ENCODE measurements at regions not wholly inside any gene's neighbourhood (a gene's known extent, or its start where the extent isn't known, plus 50 kb on each side); places are given as distances from the start of the nearest gene placed in this dataset.
"Not testable (repeated sequence)": the region's sequence is repeated elsewhere in the genome, so short reads cannot be mapped to it uniquely, and the experiment has no call there.

DNA sequence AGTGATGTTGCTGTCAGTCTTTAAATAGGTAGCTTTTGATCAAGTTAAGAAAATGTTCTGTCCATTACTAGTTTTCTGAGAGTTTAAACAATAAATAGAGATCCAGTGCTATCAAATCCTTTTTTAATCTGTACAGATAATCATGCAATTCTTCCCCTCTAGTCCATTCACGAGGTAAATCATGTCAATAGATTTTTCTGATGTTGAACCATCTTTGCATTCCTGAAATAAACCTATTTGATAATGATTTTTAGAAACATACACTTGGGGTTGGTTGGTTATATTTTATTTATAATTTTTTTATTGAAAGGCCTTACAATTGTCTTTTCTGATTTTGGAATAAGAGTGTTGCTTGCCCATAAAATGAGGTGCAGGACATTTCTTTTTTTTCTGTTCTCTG is 95.0 kb downstream of the FAM53A start:
- no peak for DNase-seq

GRCh38 chr4:1588306-1588705 is 95.8 kb downstream of the FAM53A start:
- DNase-seq, result no peak

GRCh38 chr4:1584498-1584897 is 99.6 kb downstream of the FAM53A start:
- DNase-seq, result no peak

DNA sequence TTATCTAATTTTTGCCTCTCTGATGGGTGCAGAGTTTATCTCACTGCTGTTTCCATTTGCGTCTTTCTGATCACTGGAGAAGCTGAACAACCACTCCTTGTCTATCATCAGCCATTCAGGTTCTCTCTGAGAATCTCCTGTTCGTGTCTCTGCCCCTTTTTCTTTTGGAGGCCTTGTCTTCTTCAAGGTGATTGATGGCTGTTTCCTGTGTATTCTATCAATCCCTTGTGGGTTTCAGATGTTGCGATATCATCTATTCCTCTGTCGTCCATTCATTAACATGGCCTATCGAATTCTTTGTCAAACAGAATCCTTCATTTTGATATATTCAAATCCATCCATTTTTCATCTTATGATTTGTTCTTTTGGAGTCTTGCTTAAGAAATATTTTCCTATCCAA is 100.3 kb downstream of the FAM53A start:
- DNase-seq, result no peak

- no peak for DNase-seq
These were observed 100.9 kb downstream of the FAM53A start for GRCh38 chr4:1583051-1583785.

GRCh38 chr4:1582227-1582626 is 101.9 kb downstream of the FAM53A start:
- DNase-seq, result no peak

DNA sequence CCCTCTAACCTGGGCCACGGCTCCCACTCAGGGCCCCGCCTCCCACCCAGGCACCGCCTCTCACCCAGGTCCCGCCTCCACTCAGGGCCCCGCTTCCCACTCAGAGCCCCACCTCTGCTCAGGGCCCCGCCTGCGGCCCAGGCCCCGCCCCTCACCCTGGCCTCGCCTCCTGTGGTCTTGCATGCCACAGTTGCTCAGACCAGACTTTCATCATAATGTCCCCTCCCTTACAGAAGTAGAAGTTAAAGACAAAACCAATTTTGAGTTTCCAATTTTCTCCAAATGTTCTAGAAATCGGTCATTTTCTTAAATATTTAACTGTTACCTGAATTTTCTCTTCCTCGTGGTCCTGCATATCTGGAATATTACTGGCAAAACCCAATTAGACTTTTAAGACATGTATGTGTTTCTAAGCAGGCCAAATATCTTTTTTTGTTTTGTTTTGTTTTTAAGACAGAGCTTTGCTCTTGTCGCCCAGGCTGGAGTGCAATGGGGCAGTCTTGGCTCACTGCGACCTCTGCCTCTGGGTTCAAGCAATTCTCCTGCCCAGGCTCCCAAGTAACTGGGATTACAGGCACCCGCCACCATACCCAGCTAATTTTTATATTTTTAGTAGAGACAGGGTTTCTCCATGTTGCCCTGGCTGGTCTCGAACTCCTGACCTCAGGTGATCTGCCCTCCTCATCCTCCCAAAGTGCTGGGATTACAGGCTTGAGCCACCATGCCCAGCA is 102.8 kb downstream of the FAM53A start:
- not testable (repeated sequence) for DNase-seq

- DNase-seq, result not testable (repeated sequence)
These were observed 103.5 kb downstream of the FAM53A start for GRCh38 chr4:1580692-1581012.

- no peak for DNase-seq
These were observed 104.0 kb downstream of the FAM53A start for GRCh38 chr4:1579901-1580691.

GRCh38 chr4:1579001-1579900 is 104.9 kb downstream of the FAM53A start:
- DNase-seq, result no peak

GRCh38 chr4:1578251-1578773 is 105.8 kb downstream of the FAM53A start:
- DNase-seq, result no peak

- DNase-seq, result no peak
These were observed 106.3 kb downstream of the FAM53A start for GRCh38 chr4:1577822-1578217.

- DNase-seq, result no peak
These were observed 106.9 kb downstream of the FAM53A start for GRCh38 chr4:1576961-1577821.

DNA sequence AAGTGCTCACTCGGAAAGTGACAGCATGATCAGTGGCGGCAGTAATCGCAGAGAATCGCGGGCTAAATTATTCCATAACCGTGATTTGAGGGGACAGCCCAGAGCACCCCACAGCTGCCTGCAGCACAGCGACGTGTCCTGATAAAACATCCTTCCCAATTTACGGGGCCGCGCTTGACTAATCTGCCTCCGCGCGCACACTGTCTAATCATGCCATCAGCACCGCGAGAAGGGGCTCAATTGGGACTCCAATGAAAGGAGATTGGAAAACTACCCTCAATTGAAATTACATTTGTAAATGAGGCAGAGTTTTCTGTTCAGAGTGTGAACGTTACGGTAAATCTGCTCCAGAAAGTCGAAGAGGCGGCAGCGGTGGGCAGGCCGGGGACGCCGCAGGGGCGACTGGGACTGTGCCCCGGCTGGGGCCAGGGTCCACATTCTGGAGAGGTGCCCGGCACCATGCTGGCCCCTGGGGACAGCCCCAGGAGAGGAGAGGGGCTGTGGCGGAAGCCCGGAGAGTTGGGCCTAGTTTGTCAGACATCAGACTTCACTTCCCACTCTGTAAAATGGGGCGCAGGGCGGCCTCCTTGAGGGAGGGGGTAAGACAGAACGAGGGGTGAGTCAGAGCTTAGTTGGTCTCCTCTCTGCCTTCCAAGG is 107.7 kb downstream of the FAM53A start:
- no peak for DNase-seq

DNA sequence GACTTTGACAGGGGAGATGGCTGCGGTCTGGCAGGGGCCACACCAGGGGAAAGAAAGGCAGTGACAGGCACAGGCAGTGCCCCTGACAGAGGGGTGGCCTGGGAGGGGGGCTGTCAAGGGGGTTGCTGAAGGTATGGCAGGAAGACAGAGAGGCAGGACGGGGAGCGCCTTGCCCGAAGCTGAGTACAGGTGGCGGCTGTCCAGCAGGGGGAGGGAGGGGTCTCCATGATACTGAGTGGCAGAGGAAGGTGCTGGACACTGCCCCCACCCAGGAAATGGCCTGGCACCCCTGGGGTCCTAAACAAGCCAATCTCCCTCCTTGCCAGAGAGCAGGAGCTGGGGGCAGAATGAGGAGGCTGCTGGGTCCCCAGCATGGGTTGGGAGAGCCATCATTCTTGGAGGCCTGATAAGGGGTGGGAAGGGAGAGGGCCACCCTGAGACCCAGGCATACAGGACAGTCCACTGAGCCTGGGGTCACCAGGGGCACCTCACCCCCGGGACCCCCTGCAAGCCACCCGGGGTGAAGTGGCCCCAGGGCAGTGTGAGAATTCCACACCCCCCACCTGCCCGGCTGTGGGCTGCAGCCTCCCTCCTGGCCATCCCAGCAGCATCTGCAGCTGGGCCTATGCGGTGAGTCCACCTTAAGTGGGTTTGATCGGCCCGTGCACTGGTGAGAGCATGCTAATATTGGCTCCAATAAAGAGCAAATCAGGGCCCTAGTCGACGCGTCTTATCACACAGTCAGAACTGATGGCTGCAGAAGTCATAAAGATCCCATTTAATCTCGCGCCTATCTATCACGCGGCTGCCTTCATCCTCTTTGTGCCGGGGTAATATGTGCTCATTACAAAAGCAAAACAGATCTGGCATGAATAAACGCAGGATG is 108.5 kb downstream of the FAM53A start:
- no peak for DNase-seq

DNA sequence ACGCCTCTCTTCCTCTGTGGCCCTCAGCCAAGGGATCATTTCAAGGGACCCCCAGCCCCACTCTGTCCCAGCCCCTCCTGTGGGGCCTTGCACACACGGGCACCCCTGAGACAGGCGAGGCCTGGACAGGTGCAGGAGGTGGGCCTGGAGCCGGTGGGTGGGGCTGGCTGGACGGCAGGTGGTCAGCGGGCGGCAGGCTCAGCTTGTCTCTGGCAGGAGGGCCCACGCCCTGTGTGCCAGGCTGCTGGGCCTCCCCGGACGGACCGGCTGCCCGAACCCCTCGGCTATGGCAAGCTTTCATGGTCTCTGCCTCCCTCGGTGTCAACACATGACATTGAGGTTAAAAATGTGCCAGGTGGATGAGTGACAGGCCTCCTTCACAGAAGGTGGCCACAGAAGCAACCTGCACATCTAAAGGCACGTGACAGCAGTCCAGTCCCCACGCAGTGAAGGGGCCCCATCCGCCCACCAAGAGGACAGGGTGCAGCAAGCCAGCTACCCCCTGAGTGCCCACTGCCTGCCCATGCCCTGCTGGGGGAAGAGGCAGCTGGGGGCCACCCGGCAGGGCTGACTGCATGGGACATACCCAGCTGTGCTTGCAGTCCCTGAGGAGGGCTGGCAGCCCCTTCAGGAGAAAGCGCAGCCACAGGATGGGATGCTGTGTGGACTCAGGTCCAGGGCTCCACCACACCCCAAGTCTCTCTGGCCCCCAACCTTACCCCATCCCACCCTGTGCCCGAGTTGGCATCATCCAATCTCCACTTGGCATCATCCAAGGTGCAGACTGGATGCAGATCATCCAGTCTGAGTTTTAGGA is 109.3 kb downstream of the FAM53A start:
- no peak for DNase-seq

DNA sequence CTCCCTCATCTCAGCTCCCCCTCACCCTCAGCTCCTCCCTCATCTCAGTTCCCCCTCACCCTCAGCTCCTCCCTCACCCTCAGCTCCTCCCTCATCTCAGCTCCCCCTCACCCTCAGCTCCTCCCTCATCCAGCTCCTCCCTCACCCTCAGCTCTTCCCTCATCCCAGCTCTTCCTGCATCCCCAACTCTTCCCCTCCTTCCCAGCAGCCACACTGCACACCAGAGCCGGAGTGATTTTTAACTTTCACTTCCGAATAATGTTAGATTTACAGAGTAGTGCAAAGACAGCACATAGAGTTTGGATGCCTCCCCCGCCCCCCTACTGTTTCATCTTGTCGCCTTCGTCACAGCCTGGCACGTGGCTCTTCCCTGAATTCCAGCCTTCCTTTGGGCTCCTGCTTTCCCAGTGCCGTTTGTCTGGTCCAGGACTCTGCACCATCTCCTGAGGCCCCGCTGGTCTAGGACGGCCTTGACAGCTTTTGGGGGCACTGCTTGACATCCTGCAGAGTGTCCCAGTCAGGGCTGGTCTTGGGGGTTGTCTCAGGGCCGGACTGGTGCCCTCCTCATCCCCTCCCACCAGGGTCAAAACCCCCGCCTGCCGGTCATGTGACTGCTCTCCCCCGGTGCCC is 110.2 kb downstream of the FAM53A start:
- DNase-seq, result no peak

DNA sequence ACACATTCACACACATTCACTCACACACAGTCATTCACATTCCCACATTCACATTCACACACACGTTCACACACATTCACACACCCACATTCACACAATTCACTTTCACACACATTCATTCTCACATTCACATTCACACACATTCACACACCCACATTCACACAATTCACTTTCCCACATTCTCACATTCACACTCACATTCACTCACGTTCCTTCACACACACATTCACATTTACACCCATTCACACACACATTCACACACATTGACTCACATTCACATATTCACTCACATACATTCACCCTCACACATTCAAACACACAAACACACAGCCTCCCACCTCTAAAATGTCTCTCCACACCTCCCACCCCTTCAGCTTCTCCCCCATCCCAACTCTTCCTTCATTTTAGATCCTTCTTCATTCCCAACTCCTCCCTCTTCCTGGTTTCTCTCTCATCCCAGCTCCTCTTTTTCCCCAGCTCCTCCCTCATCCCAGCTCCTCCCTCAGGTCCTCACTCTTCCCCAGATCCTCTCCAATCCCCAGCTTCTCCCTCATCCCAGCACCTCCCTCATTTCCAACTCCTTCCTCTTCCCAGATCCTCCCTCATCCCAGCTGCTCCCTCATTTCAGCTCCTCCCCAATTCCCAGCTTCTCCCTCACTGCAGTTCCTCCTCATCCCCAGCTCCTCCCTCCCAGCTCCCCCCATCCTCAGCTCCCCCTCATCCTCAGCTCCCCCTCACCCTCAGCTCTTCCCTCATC is 111.0 kb downstream of the FAM53A start:
- DNase-seq, result no peak

All from NCI-H2081 (cell line).